NCI-H1417 (cell line): ENCODE measurements at regions not wholly inside any gene's neighbourhood (a gene's known extent, or its start where the extent isn't known, plus 50 kb on each side); places are given as distances from the start of the nearest gene placed in this dataset.
"Not testable (repeated sequence)": the region's sequence is repeated elsewhere in the genome, so short reads cannot be mapped to it uniquely, and the experiment has no call there.

ENCODE experiments used
- DNase-seq, 3 experiments: peaks; one replicate each; lab custom pipeline; 2025; lab: John Stamatoyannopoulos, UW

GRCh38 chr9:108803428-108804065 is 52.2 kb downstream of the ACTL7B start:
- no peak for DNase-seq

- DNase-seq: no peak
Measured at GRCh38 chr9:108802967-108803366, 52.8 kb downstream of the ACTL7B start.

- DNase-seq: no peak
Measured at GRCh38 chr9:108801949-108802348, 53.8 kb downstream of the ACTL7B start.

- no peak for DNase-seq
Measured at GRCh38 chr9:108800632-108801099, 55.1 kb downstream of the ACTL7B start.

- DNase-seq: no peak
Measured at GRCh38 chr9:108793573-108793972, 62.2 kb downstream of the ACTL7B start.

- DNase-seq: no peak
Measured at GRCh38 chr9:108789742-108790141, 66.0 kb downstream of the ACTL7B start.

GRCh38 chr9:108787690-108788048 is 68.1 kb downstream of the ACTL7B start:
- DNase-seq: peak in 2 of 3 experiments; percentile 23 to 37

- peak in 1 of 3 experiments; percentile 29 for DNase-seq
Measured at GRCh38 chr9:108786901-108787689, 68.7 kb downstream of the ACTL7B start.

- DNase-seq: no peak
Measured at GRCh38 chr9:108786322-108786721, 69.5 kb downstream of the ACTL7B start.

GRCh38 chr9:108784998-108785397 is 70.8 kb downstream of the ACTL7B start:
- no peak for DNase-seq

- no peak for DNase-seq
Measured at GRCh38 chr9:108783731-108784495, 71.9 kb downstream of the ACTL7B start.

GRCh38 chr9:108783326-108783725 is 72.5 kb downstream of the ACTL7B start:
- no peak for DNase-seq

GRCh38 chr9:108780942-108781734 is 74.6 kb downstream of the ACTL7B start:
- no peak for DNase-seq

- no peak for DNase-seq
Measured at GRCh38 chr9:108779551-108780325, 76.0 kb downstream of the ACTL7B start.

GRCh38 chr9:108776920-108777639 is 78.7 kb downstream of the ACTL7B start:
- DNase-seq: peak in 1 of 3 experiments; percentile 58

GRCh38 chr9:108775901-108776306 is 79.9 kb downstream of the ACTL7B start:
- peak in 1 of 3 experiments; percentile 35 for DNase-seq

- not testable (repeated sequence) for DNase-seq
Measured at GRCh38 chr9:108774088-108774487, 81.7 kb downstream of the ACTL7B start.

GRCh38 chr9:108772301-108772894 is 83.4 kb downstream of the ACTL7B start:
- DNase-seq: no peak

GRCh38 chr9:108768744-108769143 is 87.0 kb downstream of the ACTL7B start:
- no peak for DNase-seq

- DNase-seq: peak in 2 of 3 experiments; percentile 50 to 55
Measured at GRCh38 chr9:108766626-108767161, 89.1 kb downstream of the ACTL7B start.
